HG03439 (cell line): ENCODE measurements at regions not wholly inside any gene's neighbourhood (a gene's known extent, or its start where the extent isn't known, plus 50 kb on each side); places are given as distances from the start of the nearest gene placed in this dataset.
"Not testable (repeated sequence)": the region's sequence is repeated elsewhere in the genome, so short reads cannot be mapped to it uniquely, and the experiment has no call there.

Source experiments
- ATAC-seq: cut with Tn5 transposase; IDR thresholded peaks from one replicate; pipeline ENCODE4 v1.9.1; 2021; ENCODE audit warnings: mild to moderate bottlenecking, moderate library complexity; ENCODE audit not compliant: unreplicated experiment

DNA sequence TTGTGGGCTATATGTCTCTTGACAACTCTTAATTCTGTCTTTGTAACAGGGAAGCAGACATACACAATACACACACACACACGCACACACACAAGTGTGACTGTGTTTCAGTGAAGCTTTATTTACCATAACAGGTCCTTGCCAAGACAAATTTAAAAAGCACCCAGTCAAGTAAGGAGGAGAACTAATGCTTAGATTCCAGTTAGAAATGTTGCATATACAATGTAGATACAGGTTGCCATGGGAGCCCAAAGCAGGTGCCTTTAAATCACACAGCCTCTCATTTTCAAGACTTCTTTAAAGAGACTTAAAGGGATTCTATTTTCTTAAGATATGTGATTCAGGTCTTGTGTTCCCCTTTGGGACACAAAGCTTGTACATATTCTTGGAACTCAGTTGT is 1551.9 kb downstream of the EFNB2 start:
- ATAC-seq: no peak

DNA sequence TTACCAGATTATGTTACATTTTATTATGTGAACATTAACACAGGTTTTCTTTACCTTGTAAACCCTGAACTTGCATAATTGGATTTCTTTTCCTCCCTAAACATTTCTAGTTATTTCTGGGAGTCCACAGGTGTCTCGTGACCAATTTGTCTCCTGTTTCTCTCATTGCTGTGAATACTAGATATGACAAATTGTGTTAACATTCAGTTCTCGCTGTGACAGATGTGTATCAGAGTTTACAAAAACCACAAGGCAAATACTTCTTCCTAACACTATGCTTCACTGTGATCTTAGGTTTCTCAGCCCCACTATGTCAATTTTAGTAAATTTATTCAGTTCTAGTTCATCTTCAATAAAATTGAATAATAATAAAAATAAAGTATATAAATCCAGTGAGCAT is 1554.9 kb downstream of the EFNB2 start:
- no peak for ATAC-seq

DNA sequence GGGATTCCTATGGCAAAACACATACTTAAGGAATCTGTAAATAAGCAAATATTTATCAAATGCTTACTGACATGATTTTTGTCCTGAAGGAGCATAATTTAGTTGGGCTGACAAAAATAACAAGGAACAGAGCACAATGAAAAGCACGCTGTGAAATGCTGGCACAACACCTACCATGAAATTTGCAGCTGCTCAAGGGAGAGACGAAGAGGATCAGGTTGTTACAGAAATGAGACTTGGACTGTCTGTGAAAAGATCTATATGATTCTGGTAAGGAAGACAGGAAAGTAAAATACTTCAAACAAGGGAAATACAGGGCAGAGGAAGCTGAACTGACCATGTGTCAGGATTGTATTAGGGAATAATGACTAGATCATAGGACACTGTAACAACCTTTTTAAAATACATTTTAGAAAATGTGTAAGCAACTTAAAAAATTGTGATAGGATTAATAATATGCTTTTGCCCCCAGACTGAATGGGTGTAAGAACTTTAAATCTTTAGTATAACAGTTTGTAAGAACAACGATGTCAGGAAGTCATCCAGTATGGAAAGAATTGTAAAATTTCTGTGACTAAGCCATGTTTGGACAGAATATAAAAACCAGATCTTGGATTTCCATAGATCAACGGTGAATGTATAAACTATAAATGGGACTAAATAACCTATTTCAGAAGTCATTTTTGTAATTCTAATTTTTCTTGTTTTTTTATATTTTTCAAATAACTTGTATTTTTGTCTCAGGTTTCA is 1556.0 kb downstream of the EFNB2 start:
- no peak for ATAC-seq

DNA sequence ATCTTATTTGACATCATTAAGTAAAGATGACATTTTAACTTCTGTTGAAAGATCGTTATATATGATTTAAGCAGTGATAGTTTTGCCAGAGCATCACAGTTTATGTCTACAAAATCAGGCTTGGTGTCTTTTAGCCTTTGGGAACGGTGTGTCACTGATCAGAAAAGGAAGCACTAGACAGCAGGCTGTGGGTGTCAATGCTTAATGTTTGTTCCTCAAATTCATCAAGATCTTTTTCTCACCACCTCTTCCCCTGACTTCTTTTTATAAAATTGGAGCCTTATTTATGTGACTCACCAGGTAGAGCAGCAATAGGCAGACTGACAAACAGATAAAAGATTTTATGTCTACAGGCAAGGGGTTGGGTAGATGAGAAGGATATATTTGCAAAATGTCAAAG is 1558.5 kb downstream of the EFNB2 start:
- no peak for ATAC-seq

DNA sequence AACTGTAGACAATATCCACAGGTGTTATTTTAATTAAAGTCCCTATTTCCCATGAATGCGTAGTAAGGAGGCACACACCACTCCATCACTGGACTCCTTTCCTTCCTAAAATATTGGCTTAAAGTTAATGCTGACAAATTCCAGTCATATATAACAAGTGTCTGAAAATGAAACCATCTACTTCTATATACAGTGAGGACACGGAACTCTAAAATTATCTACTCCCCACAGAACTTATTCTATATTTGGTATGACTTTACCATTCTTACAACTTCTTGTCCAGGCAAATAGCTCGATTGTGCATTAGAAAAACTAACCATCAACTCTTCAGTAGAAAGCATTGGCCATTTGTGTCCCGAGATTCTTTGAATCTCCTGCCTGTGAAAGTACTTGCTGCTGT is 1560.2 kb downstream of the EFNB2 start:
- no peak for ATAC-seq

DNA sequence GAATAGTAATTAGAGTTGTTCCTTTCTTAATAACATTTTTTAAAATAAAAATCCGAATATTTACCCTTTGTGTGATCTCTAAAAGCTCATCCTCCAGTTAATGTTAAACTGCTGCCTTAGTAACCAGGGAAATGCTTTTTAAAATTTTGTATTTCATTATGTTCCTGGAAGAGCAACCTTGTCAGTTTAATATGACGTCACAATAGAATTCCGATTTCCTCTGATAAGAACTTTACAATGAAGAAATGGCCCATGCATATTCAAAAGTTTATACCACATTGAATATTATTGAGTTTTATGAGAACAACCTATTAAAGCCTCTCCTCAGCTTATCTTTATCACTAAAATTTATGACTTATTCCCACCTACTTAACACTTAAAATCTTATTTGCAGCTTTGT is 1566.6 kb downstream of the EFNB2 start:
- ATAC-seq: no peak

DNA sequence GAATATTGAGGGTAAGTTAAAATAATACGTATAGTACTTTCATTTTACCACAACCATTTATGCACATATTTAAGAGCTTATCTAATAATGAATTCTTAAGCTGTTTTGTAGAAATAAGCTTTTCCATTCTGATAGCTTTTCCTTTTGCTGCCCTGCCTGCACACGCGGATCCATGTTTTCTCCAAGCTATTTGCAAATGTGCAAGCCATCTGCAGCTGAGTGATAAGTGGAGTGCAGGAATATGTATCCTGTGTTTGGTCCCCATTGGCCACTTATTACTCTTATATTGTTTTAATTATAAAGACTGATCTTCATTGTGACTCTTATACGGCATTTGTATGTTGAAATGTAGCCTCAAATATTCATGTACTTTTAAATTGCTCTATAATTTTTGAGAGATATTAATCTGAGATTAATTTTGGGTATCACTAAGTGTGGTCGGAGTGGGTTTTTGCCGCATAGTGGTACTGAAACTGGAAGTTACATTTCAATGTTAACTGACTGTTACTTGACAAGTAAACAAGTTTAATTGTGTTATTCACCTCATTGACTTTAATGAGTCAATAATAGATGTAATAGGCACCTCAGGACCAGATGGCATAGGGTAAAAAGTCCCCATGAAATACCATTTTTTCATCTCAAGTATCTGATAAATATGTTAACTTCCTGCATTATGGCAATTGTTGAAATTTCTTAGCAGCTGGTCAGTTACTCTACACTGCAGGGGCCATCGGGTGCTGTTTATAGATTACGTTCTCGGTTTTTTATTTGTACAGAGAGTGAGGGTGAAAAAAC is 1567.4 kb downstream of the EFNB2 start:
- no peak for ATAC-seq

DNA sequence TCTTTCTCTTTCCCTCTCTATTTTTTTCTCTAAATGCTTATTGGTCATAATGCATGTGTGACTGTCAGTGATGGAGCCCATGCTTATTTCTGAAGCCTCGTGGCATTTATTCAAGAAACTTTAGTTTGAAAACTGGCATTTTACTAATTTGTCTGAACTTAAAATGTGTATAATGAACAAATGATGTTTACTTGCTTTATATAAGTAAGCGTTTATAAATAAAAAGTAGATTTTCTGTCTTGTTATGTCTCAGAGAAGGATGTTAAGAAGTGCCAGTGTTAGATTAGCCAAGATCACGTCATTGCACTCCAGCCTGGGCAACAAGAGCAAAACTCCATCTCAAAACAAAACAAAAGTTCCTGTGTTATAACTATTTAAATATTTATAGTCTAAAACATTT is 1568.1 kb downstream of the EFNB2 start:
- no peak for ATAC-seq

DNA sequence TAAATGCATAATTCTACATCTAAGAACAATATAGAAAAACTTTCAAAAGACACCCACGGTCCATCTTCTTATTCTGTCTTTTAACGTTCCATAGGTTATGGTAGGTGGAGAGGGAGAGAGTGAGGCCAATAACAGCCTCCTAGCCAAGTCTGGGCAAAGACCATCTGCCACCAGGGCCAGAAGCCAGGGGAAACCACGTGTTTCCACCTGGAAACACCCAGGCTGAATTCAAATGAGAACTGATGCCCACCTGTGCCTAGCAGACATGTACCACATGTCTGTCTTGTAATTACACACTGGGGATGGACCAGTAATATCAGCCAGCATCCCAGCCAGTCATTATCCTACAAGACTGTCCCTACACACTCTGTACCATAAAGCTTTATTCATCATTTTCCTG is 1573.1 kb downstream of the EFNB2 start:
- ATAC-seq: no peak

DNA sequence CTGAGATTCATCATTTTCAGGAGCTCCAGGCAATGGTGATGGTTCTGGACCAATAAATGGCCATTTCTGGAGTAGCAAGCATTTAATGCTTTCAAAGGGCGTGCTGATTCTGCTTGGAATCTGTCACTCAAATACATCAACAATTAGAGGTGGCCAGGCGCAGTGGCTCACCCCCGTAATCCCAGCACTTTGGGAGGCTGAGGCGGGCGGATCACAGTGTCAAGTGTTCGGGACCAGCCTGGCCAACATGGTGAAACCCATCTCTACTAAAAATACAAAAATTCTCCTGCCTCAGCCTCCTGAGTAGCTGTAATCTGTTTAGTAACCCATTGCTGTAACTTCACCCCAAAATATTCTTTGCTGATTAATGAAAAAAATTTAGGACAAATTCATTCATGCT is 1574.2 kb downstream of the EFNB2 start:
- ATAC-seq: no peak

DNA sequence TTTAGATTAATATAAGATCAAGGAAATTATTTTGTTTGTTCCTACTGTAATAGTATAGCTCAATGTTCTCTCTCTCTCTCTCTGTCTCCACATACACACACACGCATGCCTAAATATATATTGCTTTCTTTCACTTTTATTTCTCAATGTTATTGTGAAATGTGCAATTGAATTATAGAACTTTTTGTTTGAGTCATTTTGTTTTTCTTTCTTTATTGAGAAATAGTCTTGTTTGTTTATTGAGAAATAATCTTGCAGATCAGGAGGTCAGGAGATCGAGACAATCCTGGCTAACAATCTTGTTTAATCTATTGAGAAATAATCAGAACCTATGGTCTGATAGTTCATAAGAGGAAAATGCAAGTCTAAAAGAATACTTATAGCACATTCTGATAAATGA is 1581.3 kb downstream of the EFNB2 start:
- no peak for ATAC-seq

DNA sequence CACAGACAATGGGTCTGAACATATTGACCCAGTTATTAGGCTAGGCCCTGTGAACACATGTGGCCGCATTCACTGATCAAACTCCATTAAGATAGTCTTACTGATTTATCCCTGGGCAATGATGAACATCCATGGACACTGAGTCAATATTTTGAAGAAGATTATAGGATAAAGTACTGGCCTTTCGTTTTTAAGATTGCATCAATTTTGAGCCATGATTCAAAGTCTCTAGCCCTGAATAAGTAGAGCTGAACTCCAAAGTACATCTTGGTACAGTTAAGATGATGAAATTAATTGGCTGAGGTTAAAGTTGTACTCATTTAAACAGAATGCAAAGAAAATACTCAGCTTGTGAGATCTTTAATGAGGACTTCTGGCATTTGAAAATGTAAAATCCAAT is 1581.9 kb downstream of the EFNB2 start:
- ATAC-seq: no peak

DNA sequence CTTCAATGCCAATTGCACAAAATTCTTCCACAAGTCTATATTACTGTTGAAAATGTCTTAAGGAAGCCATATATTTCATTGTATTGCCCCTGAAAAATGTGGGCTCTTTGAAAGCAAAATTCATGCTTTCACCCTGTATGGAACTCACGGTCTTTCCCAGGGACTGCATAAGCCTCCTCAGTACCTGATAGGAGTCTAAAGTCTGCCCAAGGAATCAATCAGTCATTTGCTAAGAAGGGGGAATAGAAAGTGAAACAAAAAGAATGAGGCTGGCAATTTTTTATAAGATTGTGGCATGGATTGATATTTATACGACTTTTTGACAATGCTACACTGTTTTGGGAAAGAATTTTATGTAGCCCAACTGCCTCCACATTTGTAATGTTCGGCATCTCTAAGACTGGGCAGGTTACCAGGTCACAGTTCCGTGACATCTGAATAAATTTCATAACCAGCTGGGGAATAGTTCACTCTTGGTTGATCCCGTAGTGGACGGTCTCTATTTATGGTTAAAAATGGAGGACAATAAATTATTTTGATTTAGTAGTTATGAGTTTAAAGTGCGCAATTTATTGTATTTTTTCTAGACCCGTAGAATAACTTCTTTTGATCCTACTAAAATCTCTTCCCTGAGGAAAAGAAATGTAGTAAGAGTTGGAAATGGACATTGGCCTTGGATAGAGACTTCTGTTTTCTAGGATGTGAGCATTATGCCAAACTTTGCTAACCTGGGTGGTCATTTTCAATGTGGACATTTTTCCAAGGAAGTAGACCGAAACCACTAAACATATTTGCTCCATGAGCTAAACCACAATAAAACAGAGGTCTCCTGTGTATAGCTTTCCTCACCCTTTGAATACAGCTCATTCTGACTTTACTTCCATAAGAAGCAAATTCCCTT is 1585.4 kb downstream of the EFNB2 start:
- ATAC-seq: no peak

DNA sequence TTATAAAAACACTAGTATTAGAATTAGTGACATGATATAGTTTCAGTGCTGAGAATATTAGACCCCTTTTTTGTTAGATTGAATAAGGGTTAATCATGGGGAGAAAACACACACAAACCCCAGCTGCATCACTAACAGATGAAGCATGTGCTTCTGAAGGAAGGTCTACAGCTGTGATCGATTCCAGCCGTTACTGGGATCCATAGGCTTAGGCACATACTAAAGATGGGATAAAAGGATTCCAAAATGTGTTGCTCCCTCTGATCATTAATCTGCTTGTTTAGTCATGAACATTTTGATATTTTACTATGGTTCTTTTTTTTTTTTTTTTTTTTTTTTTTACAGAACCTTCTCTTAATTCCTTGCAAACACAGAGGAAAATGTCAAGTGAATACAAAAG is 1591.3 kb downstream of the EFNB2 start:
- ATAC-seq: no peak

DNA sequence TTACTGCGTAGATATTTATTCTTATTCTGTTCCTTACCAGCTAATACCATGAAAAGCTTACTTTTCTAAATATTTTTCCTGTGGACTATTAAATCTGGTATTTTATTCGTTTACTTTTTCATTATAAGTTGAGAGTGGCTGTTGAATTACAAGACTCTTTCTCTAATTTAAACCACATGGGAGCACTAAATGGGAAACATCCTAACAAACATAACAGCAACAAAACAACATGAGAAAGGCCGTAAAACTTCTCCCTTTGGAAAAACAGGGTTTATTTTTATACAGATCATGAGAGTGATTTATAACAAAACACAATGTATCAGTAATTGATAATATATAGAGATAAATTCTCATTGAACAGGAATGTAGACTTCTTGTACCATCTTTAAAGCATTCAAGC is 1592.1 kb downstream of the EFNB2 start:
- no peak for ATAC-seq

DNA sequence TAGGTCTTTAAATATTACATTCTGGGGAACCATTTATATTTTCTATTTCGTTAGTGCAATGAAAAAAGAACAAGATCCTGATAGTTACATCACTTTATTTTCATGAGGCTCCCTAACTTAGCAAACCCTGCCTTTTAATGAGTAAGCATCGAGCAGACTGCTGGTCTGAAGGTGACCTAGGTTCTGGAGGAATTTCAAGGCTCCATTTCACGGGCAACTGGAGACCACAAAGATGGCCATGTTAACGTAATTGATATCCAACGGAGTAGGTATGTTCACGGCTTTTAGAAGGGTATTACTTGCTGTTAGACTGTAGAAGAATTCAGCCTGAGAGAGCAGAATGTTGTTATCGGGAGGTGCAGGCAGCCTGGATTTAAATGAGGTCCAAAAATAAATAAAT is 1597.6 kb downstream of the EFNB2 start:
- no peak for ATAC-seq

DNA sequence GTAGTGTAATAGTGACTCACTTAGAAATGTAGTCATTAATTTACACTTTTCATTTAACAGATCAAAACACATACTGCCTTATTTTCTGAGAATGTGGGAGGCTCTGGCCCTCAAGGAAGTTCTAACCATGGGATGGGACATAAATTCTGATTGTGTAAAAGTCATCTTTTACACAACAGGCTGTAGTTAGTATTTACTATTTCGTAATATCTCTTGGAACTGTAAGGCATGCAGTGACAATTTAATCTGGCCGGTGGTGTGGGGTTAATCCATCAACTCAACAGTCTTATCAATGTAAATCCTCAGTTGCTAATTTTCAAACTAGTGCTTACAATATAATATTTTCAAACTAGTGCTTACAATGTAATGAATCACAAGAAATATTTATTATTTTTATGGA is 1599.2 kb downstream of the EFNB2 start:
- ATAC-seq: no peak

DNA sequence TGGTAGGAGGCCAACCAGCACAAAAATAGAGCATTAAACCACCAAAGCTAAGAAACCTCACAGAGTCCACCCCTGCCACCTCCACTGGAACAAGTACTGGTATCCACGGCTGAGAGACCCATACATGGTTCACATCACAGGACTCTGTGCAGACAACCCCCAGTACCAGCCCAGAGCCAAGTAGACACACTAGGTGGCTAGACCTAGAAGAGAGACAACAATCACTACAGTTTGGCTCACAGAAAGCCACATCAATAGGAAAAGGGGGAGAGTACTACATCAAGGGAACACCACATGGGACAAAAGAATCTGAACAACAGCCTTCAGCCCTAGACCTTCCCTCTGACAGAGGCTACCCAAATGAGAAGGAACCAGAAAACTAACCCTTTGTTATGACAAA is 1614.9 kb downstream of the EFNB2 start:
- not testable (repeated sequence) for ATAC-seq

DNA sequence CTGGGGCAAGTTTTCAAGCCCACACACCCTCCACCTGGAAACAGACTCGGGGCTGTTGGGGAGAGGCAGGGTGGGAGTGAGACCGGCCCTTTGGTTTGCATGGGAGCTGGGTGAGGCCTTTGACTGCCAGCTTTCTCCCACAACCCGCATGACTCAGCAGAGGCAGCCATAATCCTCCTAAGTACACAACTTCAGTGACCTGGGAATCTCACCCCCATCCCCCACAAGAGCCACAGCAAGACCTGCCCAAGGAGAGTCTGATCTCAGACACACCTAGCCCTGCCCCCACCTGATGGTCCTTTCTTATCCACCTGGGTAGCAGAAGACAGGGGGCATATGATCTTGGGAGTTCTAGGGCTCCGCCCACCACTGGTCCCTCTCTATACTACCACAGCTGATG is 1615.4 kb downstream of the EFNB2 start:
- no peak for ATAC-seq

DNA sequence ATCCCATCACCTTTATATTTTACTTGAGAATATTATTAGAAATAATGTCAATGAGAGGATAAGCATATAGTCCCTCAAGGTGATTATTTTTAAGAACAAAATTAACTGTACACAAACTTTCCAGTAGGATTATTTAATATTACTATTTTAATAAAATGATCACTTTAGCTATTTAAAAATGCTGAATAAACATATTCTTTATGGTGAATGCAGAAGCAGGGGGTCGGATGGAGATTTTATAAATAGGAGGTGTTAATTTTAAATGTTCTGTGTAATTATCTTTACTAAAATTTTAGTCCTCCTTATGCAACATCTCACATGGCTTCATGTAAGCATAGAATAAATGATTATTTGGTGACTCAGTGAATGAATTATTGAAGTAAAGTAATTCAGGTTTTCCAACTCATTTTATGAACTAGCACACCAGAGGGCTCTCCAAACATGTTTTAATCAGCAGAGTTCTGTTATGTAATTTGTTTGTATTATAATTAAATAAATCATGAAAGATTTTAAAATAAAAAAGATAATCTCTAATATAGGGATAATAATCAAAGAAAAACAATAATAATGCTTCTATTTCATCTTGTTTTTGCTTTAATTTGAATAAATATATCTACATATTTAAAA is 1635.2 kb downstream of the EFNB2 start:
- ATAC-seq: no peak

DNA sequence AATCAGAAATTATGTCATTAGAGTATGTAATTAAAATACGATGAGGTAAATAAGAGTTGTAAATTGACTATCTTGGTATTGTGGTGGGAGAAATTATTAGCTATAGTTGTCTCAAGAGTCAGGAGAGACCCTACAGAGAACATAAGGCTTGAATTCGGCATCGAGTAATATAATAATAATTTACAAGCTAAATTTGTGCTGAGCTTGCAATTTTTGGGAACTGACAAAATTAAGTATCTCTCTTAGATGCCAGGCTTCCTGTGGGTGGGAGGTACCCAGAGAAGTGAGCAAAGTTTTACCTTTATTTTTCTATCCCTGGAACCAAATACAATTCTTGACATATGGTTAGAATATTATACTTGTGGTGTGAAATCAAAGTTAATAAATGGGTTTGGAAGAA is 1637.0 kb downstream of the EFNB2 start:
- no peak for ATAC-seq
